ENCODE measurements at regions not wholly inside any gene's neighbourhood (a gene's known extent, or its start where the extent isn't known, plus 50 kb on each side); places are given as distances from the start of the nearest gene placed in this dataset.
A peak's percentile ranks its signal among the peaks of the same experiment; 100 is the strongest.

DNA sequence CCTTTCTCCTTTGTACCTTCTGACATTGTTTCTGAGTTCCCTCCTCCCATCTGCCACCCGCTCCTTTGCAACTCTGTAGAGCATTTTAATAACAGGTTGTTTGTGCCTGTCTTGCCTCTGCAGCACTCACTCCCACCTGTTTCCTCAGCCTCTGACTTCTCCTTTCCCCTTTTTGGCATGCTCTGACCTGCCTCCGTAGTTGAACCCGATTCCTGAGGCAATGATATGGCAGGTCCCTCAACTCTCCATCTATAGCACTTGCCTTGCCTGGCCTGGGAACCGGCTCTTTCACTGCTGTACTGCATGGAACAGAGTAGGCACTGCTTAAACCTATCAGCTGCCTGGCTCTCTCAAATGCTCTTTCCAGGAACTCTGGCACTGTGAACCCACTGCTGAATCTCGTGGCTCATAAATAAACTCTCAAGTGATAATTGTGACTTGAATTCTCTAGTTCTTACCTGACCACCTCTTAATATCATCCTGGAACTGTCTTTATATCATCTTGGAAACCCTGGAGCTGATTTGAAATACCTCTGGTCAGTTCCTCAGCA lies 50.3 kb downstream of the UTRN start:
- no peak for DNase-seq (ENCODE audit: low read depth)

DNA sequence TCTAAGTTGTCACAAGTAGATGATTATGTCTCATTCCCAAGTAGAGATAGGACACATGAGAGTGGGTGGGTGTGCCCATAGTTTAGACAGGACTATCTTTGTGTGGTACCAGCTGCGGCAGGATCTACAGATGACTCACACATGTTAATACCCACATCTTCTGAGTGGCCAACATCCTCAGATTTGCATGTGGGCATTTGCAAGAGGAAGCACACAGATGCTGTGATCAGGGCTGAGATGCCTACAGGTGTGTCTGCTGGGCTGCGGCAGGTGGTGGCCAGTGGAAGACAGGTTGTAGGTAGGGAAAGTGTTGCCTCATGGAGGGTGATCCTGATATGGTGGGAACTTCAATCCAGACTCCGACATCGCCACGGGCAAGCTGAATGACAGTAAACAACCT lies 50.8 kb downstream of the UTRN start:
- peak; percentile 71 for DNase-seq (ENCODE audit: low read depth)

DNA sequence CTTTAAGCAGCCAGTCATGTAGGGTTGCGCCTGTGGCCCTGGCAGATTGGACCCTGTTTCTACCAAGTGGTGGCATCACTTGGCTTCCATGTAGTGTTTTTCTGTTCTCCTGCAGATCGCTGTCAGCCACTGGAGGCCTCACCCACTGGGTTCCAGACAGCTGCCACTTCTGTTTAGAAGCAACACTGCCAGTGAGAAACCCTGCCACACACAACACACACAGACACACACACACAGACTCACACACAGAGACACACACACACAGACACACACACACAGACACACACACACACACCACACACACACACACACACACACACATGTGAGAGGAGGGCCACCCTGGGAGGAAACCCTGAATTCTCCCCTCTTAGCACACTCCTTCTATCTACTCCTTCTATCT lies 51.8 kb downstream of the UTRN start:
- DNase-seq (ENCODE audit: low read depth): no peak

DNA sequence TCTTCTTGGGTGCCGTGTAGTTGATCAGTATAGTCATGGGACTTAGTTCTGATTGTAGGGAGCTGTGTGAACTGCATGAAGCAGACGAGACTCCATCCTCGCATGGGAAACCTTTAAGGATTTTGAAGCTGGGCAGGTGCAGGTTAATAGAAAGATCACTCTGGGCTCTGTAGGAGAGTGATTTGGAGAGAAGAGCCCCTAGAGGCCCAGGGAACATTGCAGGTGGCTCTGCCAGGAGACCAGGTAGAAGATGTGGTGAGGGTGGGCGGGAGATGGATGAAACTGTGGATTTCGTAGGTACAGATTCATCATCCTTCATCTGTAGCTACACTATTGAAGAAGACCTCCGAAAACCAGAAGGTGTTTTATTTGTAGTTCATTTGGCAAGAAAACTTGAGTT lies 53.3 kb downstream of the UTRN start:
- DNase-seq (ENCODE audit: low read depth): no peak

DNA sequence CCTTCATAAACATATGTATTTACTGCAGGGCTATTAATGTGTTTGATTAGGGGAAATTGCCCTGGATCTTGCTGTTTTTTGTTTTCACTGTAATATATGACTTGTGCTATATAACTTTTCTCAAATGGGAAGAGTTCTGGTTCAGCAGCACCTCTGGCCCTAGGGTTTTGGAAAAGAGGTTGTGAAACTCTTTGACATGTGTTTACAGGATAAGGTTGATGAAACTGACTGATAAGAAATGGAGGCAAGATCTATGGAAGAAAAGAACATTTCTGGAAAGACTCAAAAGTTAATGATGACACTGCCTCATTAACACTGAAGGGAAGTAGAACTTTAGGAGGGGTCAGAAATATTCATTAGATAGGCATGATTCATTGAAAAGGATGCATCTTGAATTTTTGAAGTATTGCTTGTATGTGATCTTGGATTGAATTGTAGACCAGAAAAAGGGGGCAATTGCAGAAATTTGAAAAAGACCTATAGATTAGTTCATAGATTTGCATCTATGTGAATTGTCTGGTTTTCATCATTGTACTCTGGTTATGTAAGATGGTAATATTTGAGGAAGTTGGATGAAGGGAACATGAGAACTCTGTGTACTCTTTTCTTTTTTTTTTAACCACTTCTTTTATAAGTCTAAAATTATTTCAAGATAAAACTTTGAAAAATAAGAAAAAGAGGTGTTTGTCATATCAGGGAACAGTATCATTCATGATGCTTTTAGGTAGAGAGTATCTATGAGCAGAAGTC lies 54.0 kb downstream of the UTRN start:
- no peak for DNase-seq (ENCODE audit: low read depth)

DNA sequence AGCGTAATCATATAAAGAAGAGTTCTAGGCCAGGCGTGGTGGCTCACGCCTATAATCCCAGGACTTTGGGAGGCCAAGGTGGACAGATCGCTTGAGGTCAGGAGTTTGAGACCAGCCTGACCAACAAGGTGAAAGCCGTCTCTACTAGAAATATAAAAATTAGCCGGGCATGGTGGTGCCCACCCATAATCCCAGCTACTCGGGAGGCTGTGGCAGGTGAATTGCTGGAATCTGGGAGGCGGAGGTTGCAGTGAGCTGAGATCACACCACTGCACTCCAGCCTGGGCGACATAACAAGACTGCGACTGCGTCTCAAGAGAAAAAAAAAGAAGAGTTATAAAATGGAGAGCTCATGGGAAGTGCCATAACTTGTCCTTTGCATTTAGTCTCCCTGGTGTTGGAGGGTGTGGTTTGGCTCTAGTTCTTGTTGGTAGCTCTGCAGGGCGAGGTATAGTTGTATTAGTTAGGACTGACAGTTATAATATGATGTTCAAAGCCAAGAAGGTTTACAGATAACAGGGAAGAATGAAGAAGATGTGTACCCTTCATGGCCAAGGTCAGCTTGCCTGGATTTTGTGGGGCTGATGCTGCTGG lies 54.8 kb downstream of the UTRN start:
- no peak for DNase-seq (ENCODE audit: low read depth)

DNA sequence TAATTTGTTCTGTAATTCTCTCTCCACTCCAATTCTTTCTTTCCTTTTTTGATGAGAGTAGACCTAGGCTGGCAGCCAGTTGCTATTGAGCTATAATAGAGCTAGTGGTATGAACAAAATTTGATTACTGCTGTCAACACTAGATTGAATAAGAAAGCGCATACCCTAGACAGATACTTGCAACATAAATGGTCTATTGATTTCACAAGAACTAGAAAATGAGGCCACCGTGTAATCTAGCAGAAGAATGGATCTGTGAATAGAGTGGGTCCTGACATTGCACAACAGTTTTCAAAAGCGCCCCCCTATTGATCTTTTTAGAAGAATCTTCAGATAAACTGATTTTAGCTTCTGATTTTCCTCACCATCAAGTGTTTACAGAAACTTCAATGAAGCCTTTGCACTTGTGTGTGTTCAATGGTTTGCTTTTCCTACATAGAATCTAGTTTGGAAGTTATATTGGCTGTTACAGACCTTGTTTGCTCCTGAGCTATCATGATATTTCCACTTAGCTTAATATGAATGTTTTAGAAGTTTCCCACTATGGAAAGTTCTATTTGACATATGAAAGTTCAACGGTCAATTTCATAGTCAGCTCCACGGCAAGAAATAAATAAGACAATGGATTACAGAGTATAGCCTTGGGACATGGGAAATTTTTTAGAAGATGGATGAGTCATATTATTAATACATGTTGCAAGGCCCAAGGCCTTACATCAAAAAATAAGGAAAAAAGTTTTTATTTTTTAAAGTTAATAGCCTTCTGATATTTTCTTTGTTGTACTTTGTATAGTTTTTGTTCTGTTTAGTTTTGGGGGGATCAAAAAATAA lies 55.6 kb downstream of the UTRN start:
- DNase-seq (ENCODE audit: low read depth): peak; percentile 48

DNA sequence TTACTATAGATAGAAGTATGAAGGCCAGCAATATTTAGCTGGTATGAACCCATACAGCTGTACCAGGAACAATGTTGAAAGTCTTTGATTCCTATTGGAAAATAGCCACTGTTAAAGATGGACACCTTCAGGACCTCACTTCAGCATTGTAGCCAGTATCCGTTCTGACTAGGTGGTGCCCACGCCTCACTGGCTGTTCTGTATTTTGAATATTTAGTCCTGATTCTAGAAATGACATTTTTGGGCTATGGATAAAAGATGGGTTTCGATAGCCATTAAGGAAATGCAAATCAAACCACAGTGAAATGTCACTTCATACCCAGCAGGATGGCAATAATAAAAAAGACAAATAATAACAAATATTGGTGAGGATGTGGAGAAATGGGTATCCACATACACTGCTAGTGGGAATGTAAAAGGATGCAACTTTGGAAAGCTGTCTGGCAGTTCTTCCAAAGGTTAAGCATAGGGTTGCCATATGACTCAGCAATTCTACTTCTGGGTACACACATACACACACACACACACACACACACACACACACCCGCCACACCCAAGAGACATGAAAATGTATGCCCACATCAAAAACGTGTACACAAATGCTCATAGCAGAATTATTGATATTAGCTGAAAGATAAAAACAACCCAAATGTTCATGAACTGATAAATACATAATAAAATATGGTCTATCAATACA lies 56.8 kb downstream of the UTRN start:
- peak; percentile 51 for DNase-seq (ENCODE audit: low read depth)

DNA sequence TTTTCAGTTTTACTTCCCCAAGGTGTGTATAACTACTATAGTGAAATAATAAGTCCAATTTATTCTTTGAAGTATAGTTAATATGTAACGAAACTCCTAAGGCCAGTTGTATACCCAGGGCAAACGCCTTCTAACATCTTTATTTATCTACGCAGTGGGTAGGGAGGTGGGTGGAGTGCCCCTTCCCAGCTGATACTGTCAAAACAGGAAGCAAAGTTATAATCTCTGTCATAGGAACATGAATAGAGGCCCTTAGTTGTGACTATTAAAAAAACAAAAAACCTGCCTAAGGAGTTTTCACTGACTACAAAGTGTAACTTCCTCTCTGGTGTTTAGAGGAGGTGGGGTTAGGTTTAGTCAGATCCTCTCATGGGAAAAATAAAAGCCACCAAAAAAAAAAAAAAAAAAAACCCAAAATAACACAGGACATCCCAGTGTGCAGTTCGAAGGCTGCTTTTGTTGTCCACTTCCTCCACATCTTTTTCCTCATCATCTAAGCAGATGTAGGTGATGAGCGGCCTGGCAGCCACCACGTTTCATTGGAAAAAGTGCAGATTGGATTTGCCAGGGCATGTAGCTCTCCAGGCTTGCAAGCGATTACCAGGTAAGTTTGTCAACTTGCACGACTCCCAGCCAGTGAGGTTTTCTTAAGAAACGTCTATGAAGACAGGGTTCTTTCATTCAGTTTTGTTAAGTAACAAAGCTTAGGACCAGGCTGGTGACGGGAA lies 58.7 kb downstream of the UTRN start:
- no peak for DNase-seq (ENCODE audit: low read depth)

DNA sequence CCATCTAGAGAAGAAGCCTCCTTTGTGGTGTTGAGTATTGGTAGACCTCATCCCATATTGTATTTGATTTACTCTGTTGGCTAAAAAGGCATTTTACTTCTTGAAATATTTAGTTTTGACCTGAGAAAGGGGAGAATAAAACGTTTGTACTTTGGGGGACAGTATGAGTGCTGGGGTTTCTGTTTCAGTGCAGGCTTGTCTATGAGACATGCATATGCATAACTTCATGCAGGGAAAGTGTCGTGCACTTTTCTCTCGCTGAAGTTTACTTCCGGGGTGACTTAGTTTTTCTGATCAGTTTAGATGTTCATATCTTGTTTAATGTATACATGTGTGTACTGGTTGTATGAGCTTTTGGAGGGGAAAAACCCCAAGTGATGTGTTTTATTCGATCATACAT lies 59.5 kb downstream of the UTRN start:
- no peak for DNase-seq (ENCODE audit: low read depth)

DNA sequence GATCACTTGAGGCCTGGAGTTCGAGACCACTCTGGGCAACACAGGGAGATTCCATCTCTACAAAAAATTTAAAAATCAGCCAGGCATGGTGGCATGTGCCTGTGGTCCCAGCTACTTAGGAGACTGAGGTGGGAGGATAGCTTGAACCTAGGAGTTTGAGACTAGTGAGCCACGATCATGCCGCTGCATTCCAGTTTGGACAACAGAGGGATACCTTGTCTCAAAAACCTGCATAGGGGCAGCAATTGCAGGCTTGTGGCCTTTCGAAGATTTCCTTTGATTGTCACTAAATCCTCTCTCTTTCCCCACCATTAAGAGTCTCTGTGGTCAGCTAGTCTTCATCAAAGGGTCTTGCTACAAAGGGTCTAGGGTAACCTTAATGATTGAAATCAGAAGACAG lies 60.3 kb downstream of the UTRN start:
- no peak for DNase-seq (ENCODE audit: low read depth)

DNA sequence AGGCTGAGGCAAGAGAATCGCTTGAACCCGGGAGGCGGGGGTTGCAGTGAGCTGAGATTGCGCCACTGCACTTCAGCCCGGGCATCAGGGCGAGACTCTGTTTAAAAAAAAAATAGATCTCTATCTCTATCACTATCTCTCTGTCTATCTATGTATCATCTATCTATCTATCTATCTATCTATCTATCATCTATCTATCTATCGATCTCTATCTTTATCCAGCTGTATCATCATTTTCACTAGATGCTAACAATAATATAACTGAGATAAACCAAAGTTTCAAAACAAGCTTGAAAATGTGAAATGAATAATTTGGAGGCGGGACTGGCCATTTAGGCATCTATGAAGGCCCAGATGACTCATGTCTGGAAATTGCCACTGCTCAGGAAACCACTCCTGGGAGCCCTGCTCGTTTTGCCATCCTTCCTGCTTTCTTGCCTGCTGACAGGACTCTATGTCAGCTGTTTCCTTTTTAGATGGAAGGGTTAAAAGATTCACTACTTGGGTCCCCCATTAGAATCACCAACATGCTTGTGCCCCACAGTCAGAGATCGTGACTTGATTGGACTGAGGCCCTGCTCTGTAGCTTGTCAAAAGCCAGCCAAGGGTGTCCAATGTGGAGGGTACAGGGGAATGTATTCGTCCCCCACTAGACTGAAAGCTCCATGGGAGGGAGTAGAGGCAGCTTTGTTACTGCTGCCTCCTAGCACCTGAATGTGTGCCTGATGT lies 61.7 kb downstream of the UTRN start:
- DNase-seq (ENCODE audit: low read depth): peak; percentile 86

DNA sequence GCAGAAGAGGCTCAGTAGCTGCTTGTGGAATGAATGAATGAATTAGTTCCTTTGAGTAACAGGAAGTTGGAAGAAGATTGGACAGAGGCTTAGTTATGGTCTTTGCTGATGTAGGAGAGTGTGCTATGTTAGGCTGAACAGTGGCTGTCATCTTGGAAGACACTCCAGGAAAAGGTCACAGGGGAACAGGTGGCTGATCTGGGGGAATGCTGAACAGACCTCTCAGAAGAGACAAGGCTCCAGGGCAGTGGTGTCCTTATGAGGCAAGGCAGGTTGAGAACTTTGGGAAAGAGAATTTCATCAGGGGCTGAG lies 62.3 kb downstream of the UTRN start:
- no peak for DNase-seq (ENCODE audit: low read depth)

DNA sequence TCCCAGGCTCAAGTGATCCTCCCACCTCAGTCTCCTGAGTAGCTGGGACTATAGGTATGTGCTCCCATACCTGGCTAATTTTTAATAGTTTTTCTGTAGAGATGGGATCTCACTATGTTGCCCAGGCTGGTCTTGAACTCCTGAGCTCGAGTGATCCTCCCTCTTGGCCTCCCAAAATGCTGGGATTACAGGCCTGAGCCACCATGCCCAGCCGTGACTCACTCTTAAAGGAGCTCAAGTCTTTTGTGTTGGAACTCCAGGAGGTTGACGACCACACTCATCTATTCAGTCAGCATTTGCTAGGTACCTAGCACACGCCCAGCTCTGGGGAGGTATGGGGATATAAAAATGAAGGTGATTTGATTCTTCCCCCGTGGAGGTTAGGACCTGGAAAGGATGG lies 62.8 kb downstream of the UTRN start:
- no peak for DNase-seq (ENCODE audit: low read depth)

DNA sequence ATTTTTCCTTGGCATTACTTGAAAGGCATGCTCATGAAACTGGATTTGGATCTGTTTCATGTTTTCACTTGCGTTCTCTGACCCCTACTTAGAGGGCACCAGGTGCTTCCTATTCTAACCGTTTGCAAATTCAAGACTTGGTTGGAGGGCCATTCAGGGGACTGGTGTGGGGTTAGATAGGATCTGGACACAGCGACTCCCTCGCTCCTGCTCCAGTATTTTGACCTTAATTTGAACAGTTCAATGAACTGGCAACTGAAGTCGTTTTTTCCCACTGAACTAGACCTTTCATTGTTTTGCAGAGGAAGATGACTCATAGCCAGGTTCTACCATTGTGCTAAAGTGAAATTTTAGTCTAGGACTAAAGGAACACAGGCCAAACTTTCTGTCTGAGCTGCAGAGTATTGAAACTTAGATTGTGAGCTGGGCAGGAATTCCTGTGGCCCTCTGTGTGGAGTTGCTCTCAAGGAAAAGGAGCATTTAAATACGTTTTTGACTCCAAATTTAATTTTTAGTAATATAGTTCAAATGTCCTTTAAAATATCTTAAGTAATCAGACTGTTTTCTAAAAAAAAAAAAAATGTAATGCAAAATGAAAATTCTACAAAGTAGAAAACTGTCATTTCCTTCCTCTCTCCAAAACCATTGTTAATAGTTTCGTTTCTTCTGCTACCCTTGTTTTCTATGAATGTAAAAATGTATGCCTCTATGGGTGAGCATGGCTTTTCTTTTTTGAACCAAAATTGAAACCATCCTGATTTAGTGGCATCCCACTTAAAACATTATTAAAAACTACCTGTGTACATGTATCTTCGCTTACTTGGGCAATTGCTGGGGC lies 64.8 kb downstream of the UTRN start:
- peak; percentile 88 for DNase-seq (ENCODE audit: low read depth)

DNA sequence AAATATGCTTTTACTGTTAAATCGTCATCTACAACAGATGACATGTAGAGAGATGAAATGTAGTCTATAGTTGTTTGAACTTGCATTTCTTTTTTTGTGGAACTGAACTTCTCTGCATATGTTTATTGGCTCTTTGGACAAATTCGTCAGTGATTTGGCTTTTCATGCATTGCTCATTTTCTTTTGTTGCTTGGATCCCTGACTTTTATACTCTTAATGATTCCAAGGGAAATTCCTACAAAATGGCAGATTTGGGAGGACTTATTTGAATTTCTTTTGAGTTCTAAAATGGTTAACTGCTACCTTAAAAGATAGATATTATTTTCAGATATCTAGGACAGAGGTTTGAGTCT lies 65.4 kb downstream of the UTRN start:
- no peak for DNase-seq (ENCODE audit: low read depth)

DNA sequence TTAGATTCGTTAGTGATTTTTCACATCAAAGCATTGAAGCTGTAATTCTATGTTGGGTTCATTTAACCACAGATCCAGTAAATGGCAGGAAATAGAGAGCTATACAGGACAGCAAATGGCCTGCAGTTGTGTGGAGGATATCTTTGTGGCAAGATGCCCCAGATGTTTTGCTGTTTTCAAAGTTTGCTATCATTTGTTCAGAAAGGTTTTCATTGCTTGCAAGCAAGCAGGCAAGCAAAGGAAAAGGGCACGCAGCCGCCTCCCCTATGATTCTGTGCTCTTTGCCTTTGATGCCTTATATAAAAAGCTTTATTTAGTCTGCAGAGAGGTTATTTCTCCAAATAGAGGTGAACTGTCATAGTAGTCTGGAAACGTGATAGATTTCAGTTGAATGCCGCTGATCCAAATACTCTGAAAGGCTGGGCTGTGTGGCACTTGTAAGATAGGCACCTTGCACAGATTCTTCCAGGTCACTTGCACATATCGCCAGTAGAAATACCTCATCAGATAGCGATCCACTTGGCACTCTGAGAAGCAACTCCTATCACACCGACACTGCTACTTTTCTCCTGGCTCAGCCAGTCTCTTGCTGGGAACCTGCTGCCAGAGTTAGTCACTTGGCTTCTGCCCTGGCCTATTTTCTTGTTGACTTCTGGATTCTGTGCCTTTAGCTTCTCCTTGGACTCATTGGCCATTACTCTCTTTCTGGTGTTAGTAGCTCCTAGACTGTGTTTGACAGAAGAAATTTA lies 66.4 kb downstream of the UTRN start:
- no peak for DNase-seq (ENCODE audit: low read depth)

DNA sequence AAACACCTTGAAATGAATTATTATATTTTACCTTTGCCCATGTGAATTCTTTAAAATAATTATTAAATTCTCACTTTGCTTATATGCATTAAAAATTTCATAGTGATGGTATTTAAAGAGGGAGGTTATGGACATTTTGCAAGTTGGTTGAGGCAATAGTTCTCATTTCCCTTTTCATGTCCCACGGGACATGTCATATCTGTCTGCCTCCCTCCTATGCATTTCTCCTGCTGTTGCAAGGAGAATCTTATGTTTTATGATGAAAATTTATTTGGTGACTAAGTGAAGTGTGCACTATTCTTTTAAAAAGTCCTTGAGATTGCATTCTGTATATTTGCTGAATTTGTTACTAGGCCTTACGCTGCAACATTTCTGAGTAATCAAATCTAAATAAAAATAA lies 67.2 kb downstream of the UTRN start:
- no peak for DNase-seq (ENCODE audit: low read depth)

DNA sequence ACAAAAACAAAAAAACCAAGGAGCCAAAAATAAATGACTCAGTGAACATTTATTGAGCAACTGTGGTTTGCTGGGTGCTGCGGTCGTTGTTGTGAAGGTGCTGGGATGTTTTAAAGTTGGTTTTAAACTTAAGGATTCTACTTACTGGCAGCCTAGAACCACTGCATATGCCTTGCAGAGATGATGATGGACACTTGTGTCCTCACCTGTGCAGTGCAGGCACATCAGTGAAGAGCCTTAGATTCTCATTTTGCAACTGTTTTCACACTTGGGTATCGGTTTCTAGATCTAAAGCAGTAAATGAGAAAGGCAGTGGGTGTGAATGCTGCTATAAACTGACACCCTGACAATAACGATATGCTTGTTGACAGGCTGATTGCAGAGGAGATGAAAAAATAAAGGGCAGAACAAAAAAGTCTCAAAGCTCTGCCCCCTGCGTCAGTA lies 68.8 kb downstream of the UTRN start:
- DNase-seq (ENCODE audit: low read depth): no peak

All from RPMI7951 (cell line).